Fibroblast of mammary gland (primary cell): ENCODE measurements at regions not wholly inside any gene's neighbourhood (a gene's known extent, or its start where the extent isn't known, plus 50 kb on each side); places are given as distances from the start of the nearest gene placed in this dataset.

Source experiments
- DNase-seq: peaks from one replicate; pipeline ENCODE4 v3.0.0-alpha.2; 2010; ENCODE audit warnings: low read depth
- H3K4me3 ChIP-seq: 2 replicates; pipeline ENCODE4 v1.5.1; 2011; ENCODE audit warnings: low read depth, mild to moderate bottlenecking, low read length, moderate library complexity; ENCODE audit not compliant: control insufficient read depth
- CTCF ChIP-seq: conservative IDR thresholded peaks from 2 replicates; pipeline ENCODE4 v1.5.1; 2011; ENCODE audit warnings: low read depth, low read length, inconsistent platforms; ENCODE audit not compliant: control insufficient read depth, insufficient read depth

DNA sequence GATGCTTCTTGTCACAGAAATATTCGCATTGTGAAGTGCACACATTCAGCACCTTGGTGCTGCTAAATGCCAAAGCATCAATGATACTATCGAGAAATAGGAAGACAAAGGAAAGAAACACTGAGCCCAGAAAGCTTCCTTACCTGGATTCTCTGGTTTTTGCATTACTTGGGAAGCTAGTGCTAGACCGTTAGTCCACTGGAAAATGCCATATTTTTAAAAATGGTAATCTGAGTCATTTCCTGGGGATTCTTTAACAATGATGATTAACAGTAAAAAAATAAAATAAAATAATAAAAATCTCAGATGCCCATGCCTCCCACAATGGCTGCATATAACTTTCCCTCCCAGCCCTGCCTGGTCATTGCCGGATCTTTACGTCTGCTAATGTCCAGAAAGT lies 420.1 kb upstream of the MGMT start:
- TF ChIP-seq CTCF, result no peak
- DNase-seq, result no peak
- H3K4me3 ChIP-seq, result no peak overlapping the region

DNA sequence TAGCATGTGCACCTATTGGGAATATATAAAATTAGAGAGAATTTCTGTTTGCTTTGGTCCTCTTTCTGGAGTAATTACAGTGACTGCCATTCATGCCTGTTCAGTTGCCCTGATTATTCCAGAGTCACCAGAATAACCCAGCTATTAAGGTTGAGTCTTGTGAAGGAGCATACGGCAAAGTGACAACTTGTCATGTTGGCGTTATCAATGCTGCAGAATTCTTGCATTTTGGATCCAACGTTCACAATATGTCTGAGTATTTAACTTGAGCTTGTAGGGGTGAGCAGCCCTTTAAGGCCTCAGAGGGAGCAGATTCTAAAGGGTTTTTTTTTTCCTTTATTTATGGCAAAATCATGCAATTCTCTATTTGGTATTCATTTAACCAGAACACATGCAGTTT lies 419.4 kb upstream of the MGMT start:
- DNase-seq, result no peak
- TF ChIP-seq CTCF, result no peak
- H3K4me3 ChIP-seq, result no peak overlapping the region

DNA sequence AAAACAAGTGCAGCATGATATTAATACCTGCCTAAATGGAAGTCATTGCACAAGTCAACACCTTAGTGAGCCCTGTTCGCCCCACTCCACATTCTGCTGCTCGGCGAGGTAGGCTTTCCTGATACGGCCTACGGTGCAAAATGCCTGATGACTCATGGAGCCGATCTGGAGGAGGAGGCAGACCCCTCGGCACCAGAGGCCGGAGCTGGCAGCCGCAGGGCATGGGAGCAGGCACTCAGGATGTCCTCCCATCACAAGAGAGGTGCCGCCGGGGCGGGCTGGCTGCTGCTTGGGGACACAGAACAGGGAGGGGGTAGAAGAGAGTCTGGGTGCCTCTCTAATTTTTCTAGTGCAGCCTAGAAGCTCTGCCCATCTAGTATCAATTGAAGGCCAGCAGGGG lies 418.5 kb upstream of the MGMT start:
- H3K4me3 ChIP-seq, result no peak overlapping the region
- DNase-seq, result no peak
- TF ChIP-seq CTCF, result no peak

GRCh38 chr10:129049501-129049900 lies 417.5 kb upstream of the MGMT start:
- no peak for TF ChIP-seq CTCF
- no peak overlapping the region for H3K4me3 ChIP-seq
- DNase-seq, result no peak

DNA sequence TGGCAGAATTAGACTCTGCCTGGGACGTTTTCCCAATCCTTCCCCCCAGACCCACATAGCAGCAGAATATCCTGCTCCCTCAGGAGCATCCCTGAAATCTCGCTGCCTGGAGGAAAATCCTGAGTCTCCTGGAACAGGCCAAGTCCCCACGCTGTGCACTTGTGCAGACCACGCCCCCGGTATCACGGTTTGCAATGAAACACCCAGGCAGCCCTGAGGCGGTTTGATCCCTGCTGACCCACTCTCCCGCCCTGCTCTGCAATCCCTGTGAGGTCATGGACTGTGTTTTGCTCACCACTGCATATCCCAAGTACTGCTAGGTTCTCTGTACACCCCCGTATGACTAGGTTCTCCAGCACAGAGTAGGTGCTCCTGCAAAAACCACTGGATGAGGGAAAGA lies 411.8 kb upstream of the MGMT start:
- DNase-seq, result no peak
- TF ChIP-seq CTCF, result no peak
- no peak overlapping the region for H3K4me3 ChIP-seq

GRCh38 chr10:129055986-129056385 lies 411.1 kb upstream of the MGMT start:
- no peak for DNase-seq
- no peak overlapping the region for H3K4me3 ChIP-seq
- TF ChIP-seq CTCF, result no peak
